Brain microvascular endothelial cell (primary cell): ENCODE measurements at regions not wholly inside any gene's neighbourhood (a gene's known extent, or its start where the extent isn't known, plus 50 kb on each side); places are given as distances from the start of the nearest gene placed in this dataset.

Experiments used
- DNase-seq: peaks from one replicate; pipeline ENCODE4 v3.0.0-alpha.2; 2020
- H3K27ac ChIP-seq: fragments of 250-450 bp; sonication (Bioruptor Pico); 2 replicates; pipeline ENCODE4 v1.5.1; 2020; ENCODE audit warnings: mild to moderate bottlenecking, moderate library complexity
- H3K27me3 ChIP-seq: fragments of 250-450 bp; sonication (Bioruptor Pico); replicated peaks from 2 replicates; pipeline ENCODE4 v1.5.1; 2020; ENCODE audit warnings: mild to moderate bottlenecking
- H3K36me3 ChIP-seq: fragments of 250-450 bp; sonication (Bioruptor Pico); replicated peaks from 2 replicates; pipeline ENCODE4 v1.5.1; 2020; ENCODE audit warnings: mild to moderate bottlenecking
- H3K4me3 ChIP-seq: 2 replicates; pipeline ENCODE4 v1.5.1; 2011; ENCODE audit warnings: low read depth, mild to moderate bottlenecking, control low read depth, low read length, moderate library complexity
- in situ Hi-C: cut with HindIII; loops from 2 replicates; pipeline ENCODE4 v1.10.0; 2017; ENCODE audit warnings: low sequenced_read_pairs, low pct_ligation_motif_present
- TF ChIP-seq, protein P1 (sequence below): IDR thresholded peaks from 2 replicates; pipeline ENCODE4 v1.5.1; 2011; ENCODE audit warnings: low read depth, mild to moderate bottlenecking, moderate library complexity, low read length, control low read depth, inconsistent platforms; ENCODE audit errors: missing control alignments

DNA sequence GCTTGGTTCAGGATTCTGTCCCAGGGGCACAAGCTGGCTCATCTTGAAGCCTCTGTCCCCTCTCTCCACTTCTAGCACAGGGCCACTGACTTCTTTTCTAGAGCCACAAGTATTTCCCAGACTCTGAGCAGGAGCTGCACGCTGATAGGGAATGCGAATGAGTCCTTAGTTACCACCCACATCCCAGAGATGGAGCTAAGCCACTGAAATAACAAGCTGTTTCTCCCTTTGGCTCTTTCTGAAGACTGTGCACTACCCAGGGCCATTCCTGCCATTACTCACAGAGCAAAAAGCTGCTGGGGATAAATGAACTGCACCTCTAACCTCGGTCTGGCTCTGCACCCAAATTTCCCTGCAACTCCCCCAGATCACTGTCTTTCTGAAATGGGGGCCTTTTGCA lies 70.6 kb downstream of the TSN start:
- DNase-seq = no peak
- Histone ChIP-seq H3K27ac (no peak overlapping the region), H3K36me3 (no peaks in the 10 kb centered on the region), H3K27me3 (no peaks in the 10 kb centered on the region), H3K4me3 (no peak overlapping the region)
- in situ Hi-C loops = no loop called here
- TF ChIP-seq, protein P1, sequence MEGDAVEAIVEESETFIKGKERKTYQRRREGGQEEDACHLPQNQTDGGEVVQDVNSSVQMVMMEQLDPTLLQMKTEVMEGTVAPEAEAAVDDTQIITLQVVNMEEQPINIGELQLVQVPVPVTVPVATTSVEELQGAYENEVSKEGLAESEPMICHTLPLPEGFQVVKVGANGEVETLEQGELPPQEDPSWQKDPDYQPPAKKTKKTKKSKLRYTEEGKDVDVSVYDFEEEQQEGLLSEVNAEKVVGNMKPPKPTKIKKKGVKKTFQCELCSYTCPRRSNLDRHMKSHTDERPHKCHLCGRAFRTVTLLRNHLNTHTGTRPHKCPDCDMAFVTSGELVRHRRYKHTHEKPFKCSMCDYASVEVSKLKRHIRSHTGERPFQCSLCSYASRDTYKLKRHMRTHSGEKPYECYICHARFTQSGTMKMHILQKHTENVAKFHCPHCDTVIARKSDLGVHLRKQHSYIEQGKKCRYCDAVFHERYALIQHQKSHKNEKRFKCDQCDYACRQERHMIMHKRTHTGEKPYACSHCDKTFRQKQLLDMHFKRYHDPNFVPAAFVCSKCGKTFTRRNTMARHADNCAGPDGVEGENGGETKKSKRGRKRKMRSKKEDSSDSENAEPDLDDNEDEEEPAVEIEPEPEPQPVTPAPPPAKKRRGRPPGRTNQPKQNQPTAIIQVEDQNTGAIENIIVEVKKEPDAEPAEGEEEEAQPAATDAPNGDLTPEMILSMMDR = no peak

DNA sequence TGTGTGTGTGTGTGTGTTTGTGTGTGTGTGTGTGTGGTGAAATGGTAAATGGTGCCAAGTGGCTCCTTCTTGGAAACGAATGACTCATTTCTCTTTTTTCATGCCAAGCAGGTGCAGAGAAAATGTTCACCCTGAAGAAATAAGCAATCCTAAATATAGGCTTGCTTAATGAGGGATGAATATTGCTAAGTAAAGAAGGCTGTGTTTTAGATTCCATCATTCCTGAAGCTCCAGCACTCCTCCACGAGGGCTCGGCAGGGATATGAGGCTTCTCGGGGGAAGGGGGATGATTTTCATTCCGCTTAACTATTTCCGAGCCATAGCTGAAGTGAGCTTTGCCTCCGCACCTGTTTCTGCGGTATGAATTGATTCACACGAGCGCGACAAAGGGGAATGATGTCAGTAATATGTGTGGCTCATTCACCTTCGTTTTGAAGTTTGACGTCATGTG lies 72.9 kb downstream of the TSN start:
- in situ Hi-C loops = no loop called here
- H3K4me3 ChIP-seq = no peak overlapping the region

DNA sequence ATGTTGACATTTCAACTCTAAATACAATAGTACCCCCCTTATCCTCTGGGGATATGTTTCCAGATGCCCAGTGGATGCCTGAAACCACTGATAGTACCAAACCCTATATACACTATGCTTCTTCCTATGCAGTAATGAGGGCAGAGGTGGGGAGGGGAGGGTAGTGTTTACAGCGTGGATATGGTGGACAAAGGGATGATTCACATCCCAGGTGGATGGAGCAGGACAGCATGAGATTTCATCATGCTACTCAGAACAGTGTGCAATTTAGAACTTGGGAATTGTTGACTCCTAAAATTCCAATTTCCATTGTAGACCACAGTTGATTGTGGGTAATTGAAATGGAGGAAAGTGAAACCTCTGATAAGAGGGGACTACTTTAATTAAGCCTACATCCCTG lies 75.4 kb downstream of the TSN start:
- Histone ChIP-seq H3K27me3 (no peaks in the 10 kb centered on the region), H3K4me3 (no peak overlapping the region), H3K27ac (no peak overlapping the region), H3K36me3 (no peaks in the 10 kb centered on the region)
- TF ChIP-seq, protein P1 = no peak
- DNase-seq = no peak
- in situ Hi-C loops = no loop called here

More for the DNA sequence above, 72.9 kb downstream of the TSN start:
- DNase-seq = no peak
- TF ChIP-seq, protein P1 = no peak
- Histone ChIP-seq H3K36me3 (no peaks in the 10 kb centered on the region), H3K27ac (no peak overlapping the region), H3K27me3 (no peaks in the 10 kb centered on the region)

DNA sequence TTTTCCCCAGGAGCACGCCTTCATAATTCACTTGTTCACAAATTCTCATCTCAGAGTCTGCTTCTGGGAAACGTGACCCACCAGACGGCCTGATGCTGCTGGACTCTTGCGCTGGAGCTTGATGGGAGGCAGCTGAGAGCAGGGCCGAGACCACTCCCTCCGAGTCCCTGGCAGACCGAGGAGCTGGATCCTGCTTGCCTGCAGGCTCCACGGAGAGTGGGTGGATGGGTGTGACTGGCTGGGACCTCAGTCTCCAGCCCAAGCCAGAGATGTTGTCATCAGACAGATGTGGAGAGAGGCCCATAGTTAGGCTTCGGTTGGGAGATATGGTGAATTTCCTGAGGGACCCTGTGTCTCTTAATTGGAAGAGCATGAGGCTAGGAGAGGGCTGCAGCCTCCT lies 76.4 kb downstream of the TSN start:
- no peaks in the 10 kb centered on the region for H3K27me3 ChIP-seq
- no peak for DNase-seq
- in situ Hi-C loops = no loop called here
- H3K36me3 ChIP-seq = no peaks in the 10 kb centered on the region
- TF ChIP-seq, protein P1 = no peak
- H3K4me3 ChIP-seq = no peak overlapping the region
- H3K27ac ChIP-seq = no peak overlapping the region

DNA sequence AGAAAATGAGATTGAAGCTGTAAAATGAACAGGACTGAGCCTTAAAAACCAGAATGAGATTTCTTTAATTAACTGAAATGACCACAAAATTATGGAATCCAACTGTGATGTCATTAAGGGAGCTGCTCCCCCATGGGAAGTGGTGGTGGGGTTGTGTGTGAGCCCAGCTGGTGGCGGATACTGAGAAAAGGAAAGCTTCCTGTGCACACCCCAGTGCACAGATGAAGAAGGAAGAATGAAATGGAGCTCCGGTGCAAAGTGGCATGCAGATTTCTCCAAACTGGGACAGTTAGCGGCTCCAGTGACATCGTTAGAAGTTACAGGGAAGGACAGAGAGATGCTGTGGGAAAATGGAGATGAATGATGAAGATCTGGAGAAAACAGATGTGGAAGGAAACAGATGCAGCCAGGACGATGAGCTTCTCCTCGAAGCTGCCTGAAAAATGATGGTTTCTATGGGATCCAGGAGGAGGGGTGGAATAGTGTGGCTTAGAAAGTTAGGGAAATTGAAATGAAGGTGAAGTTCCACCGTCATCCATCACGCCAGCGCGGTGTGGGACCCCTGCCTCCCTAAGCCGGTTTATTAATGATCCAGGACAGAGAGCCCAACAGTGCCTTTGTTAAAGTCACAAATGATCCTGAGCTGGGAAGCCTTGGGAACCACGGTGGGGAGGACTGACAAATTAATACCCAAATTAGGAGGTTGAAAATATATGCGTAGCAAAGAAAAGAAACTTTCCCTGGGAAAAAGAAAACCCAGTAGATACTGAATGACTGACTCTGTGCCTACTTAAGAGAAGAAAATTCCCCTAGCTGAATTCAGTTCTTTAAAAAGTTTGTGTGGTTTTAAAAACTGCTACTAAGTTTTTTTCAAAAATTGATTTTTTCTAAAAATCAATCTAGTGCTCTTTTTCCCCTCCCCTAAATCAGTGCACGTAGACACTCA lies 77.2 kb downstream of the TSN start:
- DNase-seq = no peak
- H3K27ac ChIP-seq = no peak overlapping the region
- H3K4me3 ChIP-seq = no peak overlapping the region
- H3K36me3 ChIP-seq = no peaks in the 10 kb centered on the region
- in situ Hi-C loops = no loop called here
- TF ChIP-seq, protein P1 = no peak
- no peaks in the 10 kb centered on the region for H3K27me3 ChIP-seq
